IgD-negative memory B cell (primary cell): ENCODE measurements at regions not wholly inside any gene's neighbourhood (a gene's known extent, or its start where the extent isn't known, plus 50 kb on each side); places are given as distances from the start of the nearest gene placed in this dataset.

Experiments used
- H3K27ac Mint-ChIP-seq, 3 donors: one replicate each; pipeline ENCODE4 v1.8.0; 2020 to 2022; ENCODE audit warnings: mild to moderate bottlenecking in 3 of 3, mixed read lengths in 3 of 3, moderate library complexity in 1 of 3
- H3K27me3 Mint-ChIP-seq: one replicate; pipeline ENCODE4 v1.8.0; 2021; ENCODE audit warnings: mixed read lengths
- H3K36me3 Mint-ChIP-seq: one replicate; pipeline ENCODE4 v1.8.0; 2020; ENCODE audit warnings: mild to moderate bottlenecking, mixed read lengths
- H3K4me1 Mint-ChIP-seq, 3 donors: one replicate each; pipeline ENCODE4 v1.8.0; 2020 to 2022; ENCODE audit warnings: mixed read lengths in 3 of 3, mild to moderate bottlenecking in 1 of 3
- H3K4me3 Mint-ChIP-seq, 4 donors: one replicate each; pipeline ENCODE4 v1.8.0; 2020 to 2022; ENCODE audit warnings: mild to moderate bottlenecking in 4 of 4, mixed read lengths in 4 of 4, moderate library complexity in 3 of 4
- H3K9me3 Mint-ChIP-seq, 3 donors: one replicate each; pipeline ENCODE4 v1.8.0; 2020 to 2021; ENCODE audit warnings: mixed read lengths in 3 of 3, mild to moderate bottlenecking in 1 of 3

DNA sequence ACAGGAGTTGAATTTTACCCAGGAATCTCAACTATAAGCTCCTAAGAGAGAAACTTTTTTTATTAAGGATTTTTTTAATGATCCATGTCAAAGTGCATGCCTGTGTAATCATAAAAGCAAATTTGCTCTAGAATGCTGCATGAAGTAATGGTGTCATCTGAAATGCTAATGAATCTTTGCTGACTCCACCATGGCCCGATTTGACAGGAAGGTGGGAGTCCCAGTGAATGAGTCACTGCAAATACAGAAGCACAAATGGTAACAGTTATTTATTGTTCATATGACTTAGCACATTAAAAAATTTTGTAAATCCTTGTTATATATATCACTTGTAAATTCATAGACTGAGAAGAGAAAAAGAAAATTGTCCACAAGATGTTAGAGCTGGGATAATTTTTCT lies 341.3 kb downstream of the RASEF start:
- H3K27ac Mint-ChIP-seq = no peak overlapping the region
- H3K9me3 Mint-ChIP-seq = peaks cover 2 to 6% (median 6%) of the 10 kb centered on the region in 3 donors
- H3K4me3 Mint-ChIP-seq = no peak overlapping the region
- H3K27me3 Mint-ChIP-seq = no peaks in the 10 kb centered on the region
- H3K4me1 Mint-ChIP-seq = no peaks in the 10 kb centered on the region
- H3K36me3 Mint-ChIP-seq = no peaks in the 10 kb centered on the region

DNA sequence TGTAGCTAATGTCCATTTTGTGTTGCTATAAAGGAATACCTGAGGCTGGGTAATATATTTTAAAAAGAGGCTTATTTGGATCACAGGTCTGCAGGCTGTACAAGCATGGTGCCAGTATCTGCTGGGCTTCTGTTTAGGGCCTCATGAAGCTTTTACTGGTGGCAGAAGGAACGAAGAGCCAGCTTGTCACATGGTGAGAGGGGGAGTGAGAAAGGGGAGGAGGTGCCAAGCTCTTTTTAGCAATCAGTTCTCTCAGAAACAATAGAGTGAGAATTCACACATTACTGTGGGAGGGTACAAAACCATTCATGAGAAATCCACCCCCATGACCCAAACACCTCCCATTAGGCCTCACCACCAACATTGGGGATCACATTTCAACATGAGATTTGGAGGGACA lies 340.9 kb downstream of the RASEF start:
- Mint-ChIP-seq H3K4me3 (no peak overlapping the region), H3K27me3 (no peaks in the 10 kb centered on the region), H3K4me1 (peaks cover 0 to 4% (median 0%) of the 10 kb centered on the region in 3 donors), H3K9me3 (peaks cover 2 to 6% (median 6%) of the 10 kb centered on the region in 3 donors), H3K36me3 (no peaks in the 10 kb centered on the region), H3K27ac (no peak overlapping the region)

DNA sequence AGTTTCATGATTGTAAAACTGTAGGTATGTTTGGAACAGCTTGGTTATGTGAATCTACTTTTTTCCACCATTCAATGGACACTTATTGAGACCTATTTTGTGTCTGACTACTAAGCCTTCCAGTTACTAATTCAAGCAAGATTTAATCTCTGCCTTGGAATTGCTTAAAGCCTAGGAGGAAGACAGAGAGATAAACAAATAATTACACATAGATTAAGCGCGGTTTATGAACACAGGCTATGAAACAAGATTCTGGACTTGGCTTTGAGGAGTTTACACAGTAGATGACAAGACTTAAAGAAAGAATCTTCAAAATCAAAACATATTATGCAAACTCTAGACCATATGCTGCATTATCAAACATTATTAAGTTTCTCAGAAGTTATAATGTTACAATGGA lies 340.4 kb downstream of the RASEF start:
- no peaks in the 10 kb centered on the region for H3K27me3 Mint-ChIP-seq
- H3K4me1 Mint-ChIP-seq = peaks cover 0 to 4% (median 0%) of the 10 kb centered on the region in 3 donors
- no peak overlapping the region for H3K27ac Mint-ChIP-seq
- H3K36me3 Mint-ChIP-seq = no peaks in the 10 kb centered on the region
- H3K9me3 Mint-ChIP-seq = peaks cover 2 to 6% (median 6%) of the 10 kb centered on the region in 3 donors
- no peak overlapping the region for H3K4me3 Mint-ChIP-seq

DNA sequence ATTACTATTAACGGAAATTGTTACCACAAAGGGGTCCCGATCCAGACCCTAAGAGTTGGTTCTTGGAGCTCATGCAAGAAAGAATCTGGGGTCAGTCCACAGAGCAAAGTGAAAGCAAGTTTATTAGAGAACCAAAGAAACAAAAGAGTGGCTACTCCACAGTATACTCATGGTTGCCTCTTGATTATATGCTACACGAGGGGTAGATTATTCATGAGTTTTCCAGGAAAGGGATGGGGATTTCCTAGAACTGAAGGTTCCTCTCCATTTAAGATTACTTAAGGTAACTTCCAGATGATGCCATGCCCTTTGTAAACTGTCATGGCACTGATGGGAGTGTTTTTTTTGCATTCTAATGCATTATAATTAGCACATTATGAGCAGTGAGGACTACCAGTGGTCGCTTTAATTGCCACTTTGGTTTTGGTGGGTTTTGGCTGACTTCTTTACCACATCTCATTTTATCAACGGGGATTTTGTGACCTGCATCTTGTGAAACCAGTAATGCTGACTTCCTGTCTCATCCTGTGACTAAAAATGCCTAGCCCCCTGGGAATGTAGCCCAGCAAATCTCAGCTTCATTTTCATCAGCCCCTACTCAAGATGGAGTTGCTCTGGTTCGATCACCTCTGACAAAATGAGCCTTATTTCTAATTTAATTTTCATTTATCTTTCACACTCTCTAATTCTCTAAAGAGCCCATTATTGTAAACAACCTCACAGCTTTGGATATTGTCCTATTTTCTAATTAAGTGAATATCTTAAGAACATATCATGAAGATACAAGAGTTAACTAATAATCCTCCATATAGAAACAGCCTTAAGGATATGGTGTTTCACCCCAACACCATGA lies 336.3 kb downstream of the RASEF start:
- Mint-ChIP-seq H3K4me3 (no peak overlapping the region), H3K27ac (no peak overlapping the region), H3K9me3 (peaks cover 0 to 7% (median 4%) of the 10 kb centered on the region in 3 donors), H3K27me3 (no peaks in the 10 kb centered on the region), H3K36me3 (no peaks in the 10 kb centered on the region), H3K4me1 (peaks cover 0 to 4% (median 0%) of the 10 kb centered on the region in 3 donors)

DNA sequence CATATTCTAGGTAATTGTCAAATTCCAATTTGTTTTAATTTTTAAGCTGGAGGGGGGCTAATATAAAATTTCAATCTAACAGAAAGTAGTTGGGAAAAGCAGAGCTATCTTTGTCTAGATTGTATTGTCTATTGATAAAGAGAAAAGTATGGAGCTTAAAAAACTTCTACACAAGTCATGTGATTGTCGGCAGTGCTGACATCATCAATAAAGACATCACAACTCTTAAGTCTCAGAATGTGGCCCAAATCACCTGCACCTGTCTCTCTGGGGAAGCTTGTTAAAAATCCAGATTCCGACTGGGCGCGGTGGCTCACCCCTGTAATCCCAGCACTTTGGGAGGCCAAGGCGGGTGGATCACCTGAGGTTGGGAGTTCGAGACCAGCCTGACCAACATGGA lies 333.8 kb downstream of the RASEF start:
- H3K27ac Mint-ChIP-seq = no peak overlapping the region
- peaks cover 0 to 4% (median 0%) of the 10 kb centered on the region in 3 donors for H3K4me1 Mint-ChIP-seq
- H3K27me3 Mint-ChIP-seq = no peaks in the 10 kb centered on the region
- H3K4me3 Mint-ChIP-seq = no peak overlapping the region
- peaks cover 0 to 7% (median 4%) of the 10 kb centered on the region in 3 donors for H3K9me3 Mint-ChIP-seq
- no peaks in the 10 kb centered on the region for H3K36me3 Mint-ChIP-seq

DNA sequence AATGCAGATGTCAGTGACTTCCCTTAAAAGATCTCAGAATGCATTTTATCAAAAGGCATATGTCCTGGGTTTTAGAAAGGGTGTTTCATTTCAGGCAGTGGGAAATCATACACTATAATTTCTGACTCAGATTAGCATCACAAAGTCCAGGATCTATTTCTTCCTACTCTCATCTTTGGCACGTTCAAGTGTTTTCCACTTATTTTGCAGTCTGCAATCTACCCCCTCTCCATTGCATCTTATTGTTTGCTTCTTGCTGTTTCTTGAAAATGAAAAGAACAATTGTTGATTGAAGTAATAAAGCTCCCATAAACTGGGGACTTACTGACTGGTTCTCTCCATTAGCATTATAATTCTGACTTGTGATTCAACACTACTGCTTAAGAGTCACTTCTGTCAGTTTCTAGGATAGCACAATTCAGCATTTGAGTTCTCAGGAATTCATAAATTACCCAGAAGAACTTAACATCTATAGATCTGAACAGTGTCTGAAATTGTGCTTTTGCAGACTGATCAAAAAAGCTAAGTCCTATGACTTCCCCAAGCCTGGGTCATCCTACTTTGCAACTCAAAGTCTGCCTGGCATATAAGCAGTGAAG lies 332.9 kb downstream of the RASEF start:
- H3K27me3 Mint-ChIP-seq = no peaks in the 10 kb centered on the region
- H3K4me1 Mint-ChIP-seq = peaks cover 0 to 4% (median 0%) of the 10 kb centered on the region in 3 donors
- peaks cover 0 to 3% (median 1%) of the 10 kb centered on the region in 3 donors for H3K9me3 Mint-ChIP-seq
- no peak overlapping the region for H3K4me3 Mint-ChIP-seq
- no peak overlapping the region for H3K27ac Mint-ChIP-seq
- no peaks in the 10 kb centered on the region for H3K36me3 Mint-ChIP-seq

DNA sequence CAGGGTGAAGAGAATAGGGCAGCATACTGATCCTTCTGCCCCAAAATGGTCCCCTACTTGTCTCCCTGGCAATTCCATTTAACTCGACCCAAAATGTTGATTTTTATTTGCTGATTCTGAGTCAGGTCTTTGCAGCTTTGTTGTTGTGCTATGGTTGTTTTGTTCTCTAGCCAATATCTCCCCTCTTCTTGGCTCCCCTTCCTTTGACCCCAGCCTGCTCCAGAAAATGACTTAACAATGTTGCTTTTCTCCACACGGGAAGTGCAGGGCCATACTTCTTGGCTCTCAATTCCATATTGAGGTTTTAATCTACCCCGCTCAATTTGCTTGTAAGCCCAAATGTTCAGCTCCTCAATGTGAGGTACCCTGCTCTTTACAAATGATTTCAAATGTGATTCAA lies 330.0 kb downstream of the RASEF start:
- no peak overlapping the region for H3K27ac Mint-ChIP-seq
- no peaks in the 10 kb centered on the region for H3K36me3 Mint-ChIP-seq
- peaks cover 0 to 3% (median 1%) of the 10 kb centered on the region in 3 donors for H3K9me3 Mint-ChIP-seq
- H3K27me3 Mint-ChIP-seq = no peaks in the 10 kb centered on the region
- no peaks in the 10 kb centered on the region for H3K4me1 Mint-ChIP-seq
- H3K4me3 Mint-ChIP-seq = no peak overlapping the region

DNA sequence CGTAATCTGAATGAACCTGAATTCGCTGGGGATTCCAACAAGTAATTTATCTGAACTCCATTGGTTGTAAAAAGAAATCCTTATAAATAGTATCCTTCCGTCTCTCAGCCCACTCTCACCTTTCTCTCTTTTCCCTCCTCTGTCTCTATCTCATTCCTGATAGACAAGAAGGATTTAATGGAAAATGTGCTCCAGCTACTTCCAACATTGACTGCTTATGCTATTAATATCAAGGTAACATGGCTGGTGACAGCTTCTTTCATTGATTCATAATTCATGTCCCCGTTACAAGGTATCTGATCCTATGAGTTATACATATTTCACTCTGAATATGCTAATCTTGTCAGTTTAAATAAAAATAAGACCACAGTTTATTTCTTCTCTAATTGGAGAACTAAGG lies 326.8 kb downstream of the RASEF start:
- Mint-ChIP-seq H3K4me1 (no peaks in the 10 kb centered on the region), H3K27ac (no peak overlapping the region), H3K36me3 (no peaks in the 10 kb centered on the region), H3K9me3 (no peaks in the 10 kb centered on the region), H3K27me3 (no peaks in the 10 kb centered on the region), H3K4me3 (no peak overlapping the region)

DNA sequence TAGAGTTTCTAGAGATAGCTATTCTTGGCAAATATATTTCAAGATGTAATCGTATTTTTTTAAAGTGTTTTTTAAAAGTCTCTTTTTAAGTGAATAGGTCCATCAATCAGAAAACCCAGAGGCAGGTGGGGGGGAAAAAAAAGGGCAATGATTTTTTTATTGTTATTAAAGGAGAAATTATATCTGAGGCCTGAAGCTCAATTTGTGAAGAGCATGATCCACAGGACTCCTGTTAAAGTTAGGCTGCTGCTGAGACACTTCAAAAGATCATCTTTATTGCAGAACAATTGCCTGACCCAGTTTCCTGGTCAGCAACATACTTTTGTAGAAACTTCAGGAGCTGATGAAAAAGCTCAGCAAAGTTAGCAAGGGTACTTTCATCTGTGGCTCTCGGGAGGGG lies 326.2 kb downstream of the RASEF start:
- no peak overlapping the region for H3K27ac Mint-ChIP-seq
- no peaks in the 10 kb centered on the region for H3K36me3 Mint-ChIP-seq
- H3K4me1 Mint-ChIP-seq = no peaks in the 10 kb centered on the region
- no peaks in the 10 kb centered on the region for H3K9me3 Mint-ChIP-seq
- H3K4me3 Mint-ChIP-seq = no peak overlapping the region
- H3K27me3 Mint-ChIP-seq = no peaks in the 10 kb centered on the region

DNA sequence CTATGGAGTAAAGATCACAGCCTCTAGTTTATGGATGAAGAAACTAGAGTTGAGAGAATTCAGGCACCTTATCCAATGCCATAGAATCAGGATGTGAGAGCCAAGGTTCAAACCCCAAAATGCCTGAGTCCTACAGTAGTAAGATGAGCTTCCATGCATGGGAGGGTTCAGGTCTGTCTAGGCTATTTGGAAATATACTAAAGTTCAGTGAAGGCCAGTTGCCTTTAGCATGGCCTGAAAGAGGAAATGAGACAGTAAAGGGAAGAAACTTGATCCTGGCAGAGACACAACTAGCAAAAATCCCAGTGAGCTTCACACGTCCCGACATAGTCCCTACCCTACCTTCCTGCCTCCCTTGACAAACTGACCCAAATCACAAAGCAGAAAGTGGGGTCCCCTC lies 317.0 kb downstream of the RASEF start:
- Mint-ChIP-seq H3K9me3 (peaks cover 0 to 4% (median 2%) of the 10 kb centered on the region in 3 donors), H3K4me3 (no peak overlapping the region), H3K4me1 (no peaks in the 10 kb centered on the region), H3K27me3 (no peaks in the 10 kb centered on the region), H3K36me3 (no peaks in the 10 kb centered on the region), H3K27ac (no peak overlapping the region)

DNA sequence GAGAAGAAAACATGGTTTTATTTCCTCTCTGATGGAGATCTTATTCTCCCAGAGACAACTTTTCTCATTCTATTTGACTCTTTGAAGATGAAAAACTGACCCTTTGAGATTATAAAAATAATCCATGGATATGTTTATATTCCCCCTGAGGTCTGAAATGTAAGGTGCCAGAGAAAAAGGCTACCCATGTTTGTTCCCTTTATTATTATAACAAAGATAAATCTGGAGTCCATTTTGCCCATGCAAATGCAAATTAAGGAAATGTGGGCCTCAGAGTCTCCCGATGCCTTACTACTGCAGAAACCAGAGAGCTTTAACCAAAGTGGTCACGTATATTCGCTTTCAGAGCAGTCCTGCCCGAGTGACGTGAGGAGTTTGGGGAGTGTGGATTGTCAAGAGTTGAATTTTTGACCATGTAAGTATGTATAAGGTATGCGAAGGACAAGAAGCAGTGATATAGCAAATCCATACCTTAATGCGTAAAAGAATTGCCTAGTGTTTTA lies 312.5 kb downstream of the RASEF start:
- Mint-ChIP-seq H3K27me3 (no peaks in the 10 kb centered on the region), H3K9me3 (peaks cover 0 to 4% (median 0%) of the 10 kb centered on the region in 3 donors), H3K27ac (no peak overlapping the region), H3K4me3 (no peak overlapping the region), H3K4me1 (no peaks in the 10 kb centered on the region), H3K36me3 (no peaks in the 10 kb centered on the region)

DNA sequence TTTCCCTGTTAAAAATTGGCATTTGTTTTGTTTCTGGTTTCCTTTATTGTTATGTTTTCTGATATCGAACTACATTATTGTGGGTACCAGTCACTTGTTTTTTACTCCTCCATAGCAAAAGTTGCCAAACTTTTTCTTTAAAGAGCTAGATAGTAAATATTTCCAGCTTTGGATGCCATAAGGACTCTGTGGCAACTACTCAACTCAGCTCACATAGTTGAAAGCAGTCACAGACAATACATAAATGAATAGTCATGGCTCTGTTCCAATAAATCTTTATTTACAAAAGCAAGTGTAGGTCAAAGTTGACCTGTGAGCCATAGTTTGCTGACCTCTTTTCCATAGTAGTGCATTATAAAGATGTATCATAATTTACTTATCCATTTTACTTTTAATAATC lies 305.0 kb downstream of the RASEF start:
- no peak overlapping the region for H3K27ac Mint-ChIP-seq
- peaks cover 2% of the 10 kb centered on the region for H3K27me3 Mint-ChIP-seq
- peaks cover 0 to 4% (median 4%) of the 10 kb centered on the region in 3 donors for H3K9me3 Mint-ChIP-seq

DNA sequence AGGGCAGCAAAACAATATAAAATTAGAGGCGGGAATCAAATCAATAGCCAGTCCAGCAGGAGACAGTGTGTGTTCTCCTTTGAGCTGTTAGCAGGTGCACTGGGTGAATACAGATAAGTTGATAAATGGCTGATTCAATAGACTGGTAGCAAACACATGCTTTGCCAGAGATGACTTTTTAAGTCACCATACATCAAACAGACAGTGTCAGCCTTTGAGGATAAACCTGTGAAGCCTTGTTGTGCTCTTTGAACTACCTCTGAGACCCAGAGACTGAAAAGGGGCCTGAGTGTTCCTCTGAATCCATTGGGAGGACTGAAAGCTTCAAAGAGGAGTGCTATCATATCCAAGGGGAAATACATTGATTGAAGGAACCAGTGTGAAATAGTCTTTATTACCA lies 301.9 kb downstream of the RASEF start:
- H3K9me3 Mint-ChIP-seq = peaks cover 0 to 4% (median 4%) of the 10 kb centered on the region in 3 donors
- no peak overlapping the region for H3K27ac Mint-ChIP-seq
- H3K27me3 Mint-ChIP-seq = peaks cover 2% of the 10 kb centered on the region
- H3K36me3 Mint-ChIP-seq = no peaks in the 10 kb centered on the region
- H3K4me3 Mint-ChIP-seq = no peak overlapping the region
- H3K4me1 Mint-ChIP-seq = no peaks in the 10 kb centered on the region

More for the DNA sequence above, 305.0 kb downstream of the RASEF start:
- Mint-ChIP-seq H3K36me3 (no peaks in the 10 kb centered on the region), H3K4me3 (no peak overlapping the region), H3K4me1 (no peaks in the 10 kb centered on the region)

DNA sequence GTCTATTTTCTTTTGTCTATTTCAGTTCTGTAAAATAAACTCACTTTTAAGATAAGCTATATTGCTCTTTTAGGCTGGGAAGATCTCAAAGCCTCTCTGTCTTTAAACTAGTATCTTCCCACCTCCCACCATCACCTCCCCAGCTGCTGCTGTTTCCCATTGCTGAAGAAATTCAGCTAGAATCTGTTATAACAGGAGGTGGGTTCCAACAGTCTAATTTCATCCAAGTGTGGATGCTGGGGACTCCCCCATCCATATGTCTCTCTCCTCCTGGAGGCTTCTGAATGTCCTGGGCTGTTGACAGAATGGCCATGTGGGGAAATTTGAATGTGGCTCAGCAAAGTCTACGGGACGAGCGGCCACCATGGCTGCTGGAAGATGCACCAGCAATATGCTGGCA lies 301.0 kb downstream of the RASEF start:
- H3K9me3 Mint-ChIP-seq = peaks cover 0 to 6% (median 4%) of the 10 kb centered on the region in 3 donors
- no peak overlapping the region for H3K27ac Mint-ChIP-seq
- H3K4me1 Mint-ChIP-seq = no peaks in the 10 kb centered on the region
- peaks cover 2% of the 10 kb centered on the region for H3K27me3 Mint-ChIP-seq
- H3K36me3 Mint-ChIP-seq = no peaks in the 10 kb centered on the region
- no peak overlapping the region for H3K4me3 Mint-ChIP-seq

DNA sequence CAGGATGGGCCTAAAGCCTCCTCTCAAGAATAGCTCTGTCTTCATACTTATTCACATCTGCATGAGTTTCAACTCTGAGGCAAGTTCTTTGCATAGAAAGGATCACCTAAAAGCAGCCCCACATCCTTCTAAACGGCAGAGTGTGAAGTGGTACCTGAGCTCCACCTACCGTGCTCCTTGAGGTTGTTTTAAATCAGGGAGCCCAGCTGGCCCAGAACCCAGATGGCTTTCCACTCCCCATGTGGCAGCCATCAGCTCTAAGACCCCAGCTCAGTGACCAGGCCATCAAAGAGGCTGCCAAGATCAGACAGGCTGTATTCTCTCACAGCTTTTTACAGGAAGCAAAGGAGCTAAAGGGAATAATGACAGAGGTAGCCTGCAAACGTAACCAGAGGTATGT lies 299.3 kb downstream of the RASEF start:
- peaks cover under 1% of the 10 kb centered on the region for H3K36me3 Mint-ChIP-seq
- H3K4me3 Mint-ChIP-seq = no peak overlapping the region
- no peaks in the 10 kb centered on the region for H3K4me1 Mint-ChIP-seq
- no peaks in the 10 kb centered on the region for H3K27me3 Mint-ChIP-seq
- H3K27ac Mint-ChIP-seq = no peak overlapping the region
- peaks cover 0 to 4% (median 4%) of the 10 kb centered on the region in 3 donors for H3K9me3 Mint-ChIP-seq
